Psoas muscle (tissue), 7 donors: ENCODE measurements at regions not wholly inside any gene's neighbourhood (a gene's known extent, or its start where the extent isn't known, plus 50 kb on each side); places are given as distances from the start of the nearest gene placed in this dataset.

Source experiments
- ATAC-seq, 4 donors: fragments of 200-7000 bp; cut with Tn5 transposase; one replicate each; pipeline ENCODE4 v1.9.1; 2020; ENCODE audit warnings: moderate library complexity in 3 of 4, mild to moderate bottlenecking in 2 of 4
- DNase-seq, 2 donors: peaks; one replicate each; pipeline ENCODE4 v3.0.0-alpha.2; 2020
- H3K27ac ChIP-seq: fragments of 200-600 bp; one replicate; pipeline ENCODE4 v1.8.0; 2022
- H3K27me3 ChIP-seq, 3 donors: fragments of 200-600 bp in 1 of 3; one replicate each; pipeline versions ENCODE4 v1.6.1 to v1.8.0; 2013 to 2022; ENCODE audit warnings: low read length in 2 of 3, mild to moderate bottlenecking in 2 of 3, moderate library complexity in 1 of 3; ENCODE audit not compliant: insufficient read depth in 3 of 3
- H3K36me3 ChIP-seq, 2 donors: fragments of 200-600 bp in 1 of 2; one replicate each; pipeline versions ENCODE4 v1.6.1 to v1.8.0; 2013 to 2022; ENCODE audit warnings: low read depth in 1 of 2, mild to moderate bottlenecking in 1 of 2, moderate library complexity in 1 of 2; ENCODE audit not compliant: insufficient read depth in 1 of 2
- H3K4me1 ChIP-seq: fragments of 200-600 bp; one replicate; pipeline ENCODE4 v1.8.0; 2022
- H3K4me3 ChIP-seq: fragments of 200-600 bp; one replicate; pipeline ENCODE4 v1.8.0; 2022; ENCODE audit warnings: mild to moderate bottlenecking
- H3K9me3 ChIP-seq: fragments of 200-600 bp; one replicate; pipeline ENCODE4 v1.8.0; 2022
- WGBS, 3 donors: extraction: QIAGEN DNeasy Blood & Tissue Kit; methylation state at CpG; one replicate each; pipeline versions ENCODE4 v1.1.6 to v1.1.7; 2013; 5-methylcytosine and 5-hydroxymethylcytosine counted together
- intact Hi-C, 2 donors: fragments of 100-400 bp; cut with DNase I; formaldehyde crosslinking; loops; one replicate each; pipeline versions ENCODE4 v1.11.0 to v1.14.2; 2022
- TF ChIP-seq, protein P1 (sequence below): fragments of 200-600 bp; IDR thresholded peaks from one replicate; pipeline ENCODE4 v1.8.0; 2022; ENCODE audit warnings: antibody characterized with exemption
- donor health status: healthy with polysubstance abuse.
- donor health status: DM: no; HTN: no; CAD: no; lungs with moderate emphysema.
- donor health status: Bipolar disorder and iron deficiency.
- donor health status: healthy.
- donor health status: DM: yes; HTN: yes; CAD: no.
- donor health status: DM: no; HTN: no; CAD: no.
- donor health status: DM: yes; HTN: yes; CAD: no.

DNA sequence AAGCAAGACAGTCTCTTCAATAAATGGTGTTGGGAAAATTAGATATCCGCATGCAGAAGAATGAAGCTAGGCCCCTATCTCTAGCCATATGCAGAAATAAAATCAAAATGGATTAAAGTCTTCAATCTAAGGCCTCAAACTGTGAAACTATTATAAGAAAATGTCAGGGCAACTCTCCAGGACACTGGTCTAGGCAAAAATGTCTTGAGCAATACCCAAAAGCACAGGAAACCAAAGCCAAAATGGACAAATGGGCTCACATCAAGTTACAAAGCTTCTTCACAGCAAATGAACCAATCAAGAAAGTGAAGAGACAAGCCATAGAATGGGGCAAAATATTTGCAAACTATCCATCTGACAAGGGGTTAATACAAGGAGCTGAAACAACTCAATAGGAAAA, 338.8 kb downstream of the NNT start:
- TF ChIP-seq, protein P1, sequence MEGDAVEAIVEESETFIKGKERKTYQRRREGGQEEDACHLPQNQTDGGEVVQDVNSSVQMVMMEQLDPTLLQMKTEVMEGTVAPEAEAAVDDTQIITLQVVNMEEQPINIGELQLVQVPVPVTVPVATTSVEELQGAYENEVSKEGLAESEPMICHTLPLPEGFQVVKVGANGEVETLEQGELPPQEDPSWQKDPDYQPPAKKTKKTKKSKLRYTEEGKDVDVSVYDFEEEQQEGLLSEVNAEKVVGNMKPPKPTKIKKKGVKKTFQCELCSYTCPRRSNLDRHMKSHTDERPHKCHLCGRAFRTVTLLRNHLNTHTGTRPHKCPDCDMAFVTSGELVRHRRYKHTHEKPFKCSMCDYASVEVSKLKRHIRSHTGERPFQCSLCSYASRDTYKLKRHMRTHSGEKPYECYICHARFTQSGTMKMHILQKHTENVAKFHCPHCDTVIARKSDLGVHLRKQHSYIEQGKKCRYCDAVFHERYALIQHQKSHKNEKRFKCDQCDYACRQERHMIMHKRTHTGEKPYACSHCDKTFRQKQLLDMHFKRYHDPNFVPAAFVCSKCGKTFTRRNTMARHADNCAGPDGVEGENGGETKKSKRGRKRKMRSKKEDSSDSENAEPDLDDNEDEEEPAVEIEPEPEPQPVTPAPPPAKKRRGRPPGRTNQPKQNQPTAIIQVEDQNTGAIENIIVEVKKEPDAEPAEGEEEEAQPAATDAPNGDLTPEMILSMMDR: no peak
- no peaks in the 10 kb centered on the region for H3K4me1 ChIP-seq
- WGBS, 3 donors: 95 to 97% (median 97%) methylated on average over 1 of the region's 1 CpG

DNA sequence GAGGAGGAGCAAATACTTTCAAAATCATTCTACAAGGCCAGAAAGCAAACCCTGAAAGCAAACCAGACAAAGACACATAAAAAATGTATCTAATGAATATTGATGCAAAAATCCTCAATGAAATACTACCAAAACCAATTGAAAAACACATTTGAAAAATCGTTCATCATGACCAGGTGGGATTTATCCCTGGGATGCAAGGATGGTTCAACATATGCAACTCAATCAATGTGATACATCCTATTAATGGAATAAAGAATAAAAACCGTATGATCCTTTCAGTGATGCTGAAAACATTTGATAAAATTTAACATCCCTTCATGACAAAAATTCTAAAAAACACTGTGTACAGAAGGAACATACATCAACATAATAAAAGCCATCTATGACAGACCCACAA, 337.6 kb downstream of the NNT start:
- H3K9me3 ChIP-seq: peaks cover 10% of the 10 kb centered on the region
- no peak overlapping the region for H3K27ac ChIP-seq
- no peaks in the 10 kb centered on the region for H3K27me3 ChIP-seq
- H3K4me1 ChIP-seq: no peaks in the 10 kb centered on the region
- DNase-seq: no peak
- 77 to 85% (median 84%) methylated on average over 2 of the region's 2 CpGs for WGBS, 3 donors
- H3K36me3 ChIP-seq: no peaks in the 10 kb centered on the region
- intact Hi-C loops: no loop called here
- no peak for ATAC-seq
- H3K4me3 ChIP-seq: no peak overlapping the region
- TF ChIP-seq, protein P1: no peak

More for the DNA sequence above, 338.8 kb downstream of the NNT start:
- H3K4me3 ChIP-seq: no peak overlapping the region
- H3K9me3 ChIP-seq: peaks cover 13% of the 10 kb centered on the region
- no peaks in the 10 kb centered on the region for H3K27me3 ChIP-seq
- no peaks in the 10 kb centered on the region for H3K36me3 ChIP-seq
- no peak overlapping the region for H3K27ac ChIP-seq
- intact Hi-C loops: no loop called here
- no peak for ATAC-seq
- no peak for DNase-seq

DNA sequence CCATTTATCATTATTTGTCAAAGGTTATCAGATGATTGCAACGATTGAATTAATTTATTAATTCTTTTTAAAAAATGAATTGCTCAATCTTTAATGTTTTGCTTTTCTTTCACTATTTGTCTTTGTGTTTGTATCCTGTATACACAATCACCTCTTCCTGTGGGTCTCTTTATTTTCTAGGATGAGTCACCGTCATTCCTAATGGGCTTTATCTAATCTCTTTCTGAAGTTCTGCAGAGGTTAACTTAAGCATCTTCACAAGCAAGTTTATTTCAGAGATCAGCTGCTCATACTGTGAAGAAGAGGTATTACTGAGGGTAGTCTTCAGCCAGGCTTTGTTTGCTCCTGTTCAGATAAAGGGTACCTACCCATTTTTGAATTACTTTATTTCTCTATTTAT, 323.9 kb downstream of the NNT start:
- intact Hi-C loops: no loop called here
- ATAC-seq (no peak), DNase-seq (no peak)
- H3K4me1 ChIP-seq: no peaks in the 10 kb centered on the region
- TF ChIP-seq, protein P1: no peak
- WGBS, 3 donors: 59 to 68% (median 63%) methylated on average over 2 of the region's 2 CpGs
- H3K4me3 ChIP-seq: no peak overlapping the region
- no peak overlapping the region for H3K27ac ChIP-seq
- H3K36me3 ChIP-seq: no peaks in the 10 kb centered on the region
- H3K27me3 ChIP-seq: no peaks in the 10 kb centered on the region
- H3K9me3 ChIP-seq: no peaks in the 10 kb centered on the region

DNA sequence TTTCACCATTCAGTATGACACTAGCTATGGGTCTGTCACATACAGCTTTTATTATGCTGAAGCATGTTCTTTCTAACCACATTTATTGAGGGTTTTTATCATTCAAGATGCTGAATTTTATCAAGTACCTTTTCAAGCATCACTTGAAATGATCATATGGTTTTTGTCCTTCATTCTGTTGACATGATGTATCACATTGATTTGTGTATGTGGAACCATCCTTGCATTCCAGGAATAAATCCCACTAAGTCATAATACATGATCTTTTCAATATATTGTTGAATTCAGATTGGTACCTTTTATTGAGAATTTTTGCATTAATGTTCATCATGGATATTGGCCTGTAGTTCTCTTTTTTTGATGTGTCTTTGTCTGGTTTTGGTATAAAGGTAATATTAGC, 317.4 kb downstream of the NNT start:
- intact Hi-C loops: no loop called here
- Histone ChIP-seq H3K27ac (no peak overlapping the region), H3K4me1 (no peaks in the 10 kb centered on the region), H3K4me3 (no peak overlapping the region), H3K36me3 (no peaks in the 10 kb centered on the region), H3K9me3 (no peaks in the 10 kb centered on the region), H3K27me3 (no peaks in the 10 kb centered on the region)
- TF ChIP-seq, protein P1: no peak
- ATAC-seq (no peak), DNase-seq (no peak)

DNA sequence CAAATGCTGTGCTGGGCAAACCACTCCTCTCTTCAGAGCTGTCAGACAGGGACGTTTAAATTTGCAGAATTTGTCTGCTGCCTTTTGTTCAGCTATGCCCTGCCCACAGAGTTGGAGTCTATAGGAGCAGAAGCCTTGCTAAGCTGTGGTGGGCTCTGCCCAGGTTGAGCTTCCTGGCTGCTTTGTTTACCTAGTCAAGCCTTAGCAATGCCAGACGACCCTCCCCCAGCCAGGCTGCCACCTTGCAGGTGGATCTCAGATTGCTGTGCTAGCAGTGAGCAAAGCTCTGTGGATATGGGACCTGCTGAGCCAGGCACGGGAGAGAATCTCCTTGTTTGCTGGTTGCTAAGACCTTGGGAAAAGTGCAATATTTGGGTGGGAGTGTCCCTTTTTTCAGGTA, 314.9 kb downstream of the NNT start:
- intact Hi-C loops: no loop called here
- no peaks in the 10 kb centered on the region for H3K27me3 ChIP-seq
- no peak for ATAC-seq
- TF ChIP-seq, protein P1: no peak
- DNase-seq: no peak
- H3K36me3 ChIP-seq: no peaks in the 10 kb centered on the region
- 49 to 58% (median 57%) methylated on average over 3 of the region's 3 CpGs for WGBS, 3 donors
- no peak overlapping the region for H3K4me3 ChIP-seq
- H3K27ac ChIP-seq: no peak overlapping the region
- H3K4me1 ChIP-seq: no peaks in the 10 kb centered on the region
- no peaks in the 10 kb centered on the region for H3K9me3 ChIP-seq
